GM23248 (cell line): ENCODE measurements at regions not wholly inside any gene's neighbourhood (a gene's known extent, or its start where the extent isn't known, plus 50 kb on each side); places are given as distances from the start of the nearest gene placed in this dataset.
"Not testable (repeated sequence)": the region's sequence is repeated elsewhere in the genome, so short reads cannot be mapped to it uniquely, and the experiment has no call there.

ENCODE experiments used
- DNase-seq: peaks from one replicate; pipeline ENCODE4 v3.0.0-alpha.2; 2015
- H2AFZ ChIP-seq: fragments of 200-600 bp; sonication (generic); 2 replicates; pipeline ENCODE4 v1.6.1; 2016; ENCODE audit warnings: antibody characterized with exemption
- H3F3A ChIP-seq: fragments of 200-600 bp; sonication (generic); 2 replicates; pipeline ENCODE4 v1.6.1; 2016; ENCODE audit warnings: mild to moderate bottlenecking, antibody characterized with exemption, mixed run types; ENCODE audit not compliant: insufficient read depth
- H3K27ac ChIP-seq: fragments of 200-600 bp; sonication (generic); 2 replicates; pipeline ENCODE4 v1.5.1; 2016; ENCODE audit warnings: mild to moderate bottlenecking
- H3K27me3 ChIP-seq: fragments of 200-600 bp; sonication (generic); replicated peaks from 2 replicates; pipeline ENCODE4 v1.6.1; 2016; ENCODE audit warnings: mild to moderate bottlenecking; ENCODE audit not compliant: insufficient read depth
- H3K36me3 ChIP-seq: fragments of 200-600 bp; sonication (generic); 2 replicates; pipeline ENCODE4 v1.6.1; 2016; ENCODE audit warnings: low read depth, mild to moderate bottlenecking
- H3K4me1 ChIP-seq: fragments of 200-600 bp; sonication (generic); 2 replicates; pipeline ENCODE4 v1.6.1; 2016; ENCODE audit warnings: mild to moderate bottlenecking; ENCODE audit not compliant: insufficient read depth
- H3K4me2 ChIP-seq: fragments of 200-600 bp; sonication (generic); one replicate; pipeline ENCODE4 v1.6.1; 2016; ENCODE audit warnings: mild to moderate bottlenecking; ENCODE audit not compliant: unreplicated experiment
- H3K4me3 ChIP-seq: fragments of 200-600 bp; sonication (generic); 2 replicates; pipeline ENCODE4 v1.5.1; 2016; ENCODE audit warnings: mild to moderate bottlenecking
- H3K79me2 ChIP-seq: fragments of 200-600 bp; sonication (generic); 2 replicates; pipeline ENCODE4 v1.6.1; 2016; ENCODE audit warnings: mild to moderate bottlenecking; ENCODE audit not compliant: insufficient read depth
- H3K9ac ChIP-seq: fragments of 200-600 bp; sonication (generic); 2 replicates; pipeline ENCODE4 v1.6.1; 2016; ENCODE audit warnings: mild to moderate bottlenecking
- H3K9me2 ChIP-seq: fragments of 200-600 bp; sonication (generic); 2 replicates; pipeline ENCODE4 v1.6.1; 2016; ENCODE audit warnings: mixed run types, mild to moderate bottlenecking, moderate library complexity; ENCODE audit not compliant: insufficient read depth
- H3K9me3 ChIP-seq: fragments of 200-600 bp; sonication (generic); one replicate; pipeline ENCODE4 v1.6.1; 2017; ENCODE audit warnings: low read depth
- H4K20me1 ChIP-seq: fragments of 200-600 bp; sonication (generic); 2 replicates; pipeline ENCODE4 v1.6.0; 2016; ENCODE audit not compliant: insufficient read depth
- EZH2 ChIP-seq: fragments of 200-600 bp; sonication (generic); IDR thresholded peaks from 2 replicates; pipeline ENCODE4 v1.6.1; 2018; ENCODE audit warnings: antibody characterized with exemption, mild to moderate bottlenecking; ENCODE audit not compliant: insufficient read depth, poor library complexity, severe bottlenecking
- EZH2phosphoT487 ChIP-seq: fragments of 200-600 bp; sonication (generic); IDR thresholded peaks from 2 replicates; pipeline ENCODE4 v1.6.1; 2018; ENCODE audit warnings: antibody characterized with exemption, moderate library complexity, mild to moderate bottlenecking, low read depth; ENCODE audit not compliant: insufficient read depth
- WGBS, 2 experiments: methylation state at CpG; one replicate each; pipeline ENCODE4 v1.1.6; 2015 to 2017; ENCODE audit warnings: low lambda C conversion rate in 2 of 2, low coverage in 1 of 2; ENCODE audit errors: missing lambda C conversion rate in 2 of 2; 5-methylcytosine and 5-hydroxymethylcytosine counted together
- in situ Hi-C: fragments of 300-500 bp; cut with MboI; formaldehyde crosslinking; loops from 2 replicates; pipeline ENCODE4 v1.15.0; 2020

- Histone ChIP-seq H3K9me3 (no peaks in the 10 kb centered on the region), H4K20me1 (no peaks in the 10 kb centered on the region), H3K36me3 (no peaks in the 10 kb centered on the region), H3K4me1 (no peaks in the 10 kb centered on the region), H3K27ac (no peak overlapping the region), H2AFZ (no peak overlapping the region), H3K79me2 (no peaks in the 10 kb centered on the region), H3K9me2 (no peaks in the 10 kb centered on the region), H3F3A (no peaks in the 10 kb centered on the region), H3K4me3 (no peak overlapping the region), H3K27me3 (no peaks in the 10 kb centered on the region), H3K4me2 (no peak overlapping the region), H3K9ac (no peak overlapping the region)
- no peak for DNase-seq
- 28 to 32% methylated on average over 5 of the region's 5 CpGs for WGBS, 2 experiments
- TF ChIP-seq EZH2phosphoT487 (no peak), EZH2 (no peak)
- in situ Hi-C loops: no loop called here
Observed at GRCh38 chr11:97000481-97000880, 610.7 kb downstream of the JRKL start.

GRCh38 chr11:97007283-97007682, 617.5 kb downstream of the JRKL start:
- WGBS, 2 experiments: 0 to 10% methylated on average over 2 of the region's 2 CpGs
- Histone ChIP-seq H3K4me3 (no peak overlapping the region), H3K4me2 (no peak overlapping the region), H3K9ac (no peak overlapping the region), H3K9me3 (no peaks in the 10 kb centered on the region), H4K20me1 (no peaks in the 10 kb centered on the region), H3K4me1 (no peaks in the 10 kb centered on the region), H3K27me3 (no peaks in the 10 kb centered on the region), H2AFZ (no peak overlapping the region), H3F3A (no peaks in the 10 kb centered on the region), H3K27ac (no peak overlapping the region), H3K9me2 (no peaks in the 10 kb centered on the region), H3K36me3 (no peaks in the 10 kb centered on the region), H3K79me2 (no peaks in the 10 kb centered on the region)
- in situ Hi-C loops: no loop called here
- no peak for TF ChIP-seq EZH2
- no peak for TF ChIP-seq EZH2phosphoT487
- DNase-seq: no peak

- Histone ChIP-seq H3K79me2 (no peaks in the 10 kb centered on the region), H3K9me2 (no peaks in the 10 kb centered on the region), H3K27me3 (no peaks in the 10 kb centered on the region), H3K36me3 (no peaks in the 10 kb centered on the region), H3K9me3 (no peaks in the 10 kb centered on the region), H4K20me1 (no peaks in the 10 kb centered on the region), H3K4me1 (no peaks in the 10 kb centered on the region), H3K27ac (no peak overlapping the region), H3K9ac (no peak overlapping the region), H3K4me3 (no peak overlapping the region), H3K4me2 (no peak overlapping the region), H2AFZ (no peak overlapping the region), H3F3A (no peaks in the 10 kb centered on the region)
- no peak for TF ChIP-seq EZH2
- no peak for TF ChIP-seq EZH2phosphoT487
- in situ Hi-C loops: no loop called here
- WGBS, 2 experiments: 0 to 4% methylated on average over 1 of the region's 1 CpG
- DNase-seq: no peak
Observed at GRCh38 chr11:97009613-97010012, 619.8 kb downstream of the JRKL start.

GRCh38 chr11:97010997-97011396, 621.2 kb downstream of the JRKL start:
- H3F3A ChIP-seq, H3K27me3 ChIP-seq, H2AFZ ChIP-seq, H4K20me1 ChIP-seq, H3K9ac ChIP-seq, in situ Hi-C loops, DNase-seq, H3K4me2 ChIP-seq, H3K79me2 ChIP-seq, H3K9me3 ChIP-seq, H3K4me3 ChIP-seq, H3K9me2 ChIP-seq, H3K4me1 ChIP-seq, H3K27ac ChIP-seq, H3K36me3 ChIP-seq: not testable (repeated sequence)
- WGBS, 2 experiments: 44 to 49% methylated on average over 10 of the region's 10 CpGs

GRCh38 chr11:97015327-97015726, 625.5 kb downstream of the JRKL start:
- Histone ChIP-seq H2AFZ (no peak overlapping the region), H3K36me3 (no peaks in the 10 kb centered on the region), H4K20me1 (no peaks in the 10 kb centered on the region), H3K4me2 (no peak overlapping the region), H3K27ac (no peak overlapping the region), H3K4me1 (no peaks in the 10 kb centered on the region), H3K79me2 (no peaks in the 10 kb centered on the region), H3K9ac (no peak overlapping the region), H3K9me3 (no peaks in the 10 kb centered on the region), H3K27me3 (no peaks in the 10 kb centered on the region), H3K4me3 (no peak overlapping the region), H3K9me2 (no peaks in the 10 kb centered on the region), H3F3A (no peaks in the 10 kb centered on the region)
- 6 to 13% methylated on average over 2 of the region's 2 CpGs for WGBS, 2 experiments
- DNase-seq: no peak
- TF ChIP-seq EZH2: no peak
- no peak for TF ChIP-seq EZH2phosphoT487
- in situ Hi-C loops: no loop called here
